Glutamatergic neuron (in vitro differentiated cells): ENCODE measurements at regions not wholly inside any gene's neighbourhood (a gene's known extent, or its start where the extent isn't known, plus 50 kb on each side); places are given as distances from the start of the nearest gene placed in this dataset.
"Not testable (repeated sequence)": the region's sequence is repeated elsewhere in the genome, so short reads cannot be mapped to it uniquely, and the experiment has no call there.

ENCODE experiments used
- DNase-seq: peaks from one replicate; pipeline ENCODE4 v3.0.0; 2022
- H3K27ac Mint-ChIP-seq: one replicate; pipeline ENCODE4 v1.8.0; 2020; ENCODE audit warnings: mild to moderate bottlenecking, mixed read lengths, inconsistent platforms; ENCODE audit not compliant: unreplicated experiment
- H3K27me3 Mint-ChIP-seq: one replicate; pipeline ENCODE4 v1.8.0; 2020; ENCODE audit warnings: mild to moderate bottlenecking, moderate library complexity, mixed read lengths, inconsistent platforms; ENCODE audit not compliant: unreplicated experiment
- H3K36me3 Mint-ChIP-seq: one replicate; pipeline ENCODE4 v1.8.0; 2020; ENCODE audit warnings: mild to moderate bottlenecking, mixed read lengths, inconsistent platforms; ENCODE audit not compliant: unreplicated experiment
- H3K4me1 Mint-ChIP-seq: one replicate; pipeline ENCODE4 v1.8.0; 2020; ENCODE audit warnings: mild to moderate bottlenecking, low read depth, mixed read lengths, inconsistent platforms; ENCODE audit not compliant: unreplicated experiment
- H3K4me3 Mint-ChIP-seq: one replicate; pipeline ENCODE4 v1.8.0; 2020; ENCODE audit warnings: mild to moderate bottlenecking, mixed read lengths, inconsistent platforms; ENCODE audit not compliant: unreplicated experiment
- H3K9me3 Mint-ChIP-seq: one replicate; pipeline ENCODE4 v1.8.0; 2020; ENCODE audit warnings: mild to moderate bottlenecking, moderate library complexity, mixed read lengths, inconsistent platforms; ENCODE audit not compliant: unreplicated experiment
- TF ChIP-seq, protein P1 (sequence below): fragments of 200-600 bp; sonication (generic); IDR thresholded peaks from one replicate; pipeline ENCODE4 v1.5.0; 2021; ENCODE audit not compliant: partially characterized antibody, unreplicated experiment

DNA sequence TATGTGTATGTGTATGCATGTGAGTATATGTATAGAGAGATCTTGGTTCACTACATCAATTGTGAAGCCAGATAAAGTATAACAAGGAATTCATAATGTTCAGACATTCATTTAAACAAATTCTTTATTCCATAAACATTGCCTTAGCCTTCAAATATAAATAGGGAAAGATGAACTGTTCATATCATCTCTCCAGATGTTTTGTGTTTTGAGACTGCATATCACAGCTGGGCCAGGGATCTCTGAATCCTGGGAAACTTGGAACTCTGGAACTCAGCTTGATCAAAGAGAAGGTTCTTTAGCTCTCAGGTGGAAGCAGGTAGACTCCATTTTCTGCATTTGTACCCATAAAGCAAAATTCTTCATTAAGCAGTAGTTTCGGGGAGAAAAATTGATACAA, 272.6 kb upstream of the ETAA1 start:
- no peaks in the 10 kb centered on the region for H3K36me3 Mint-ChIP-seq
- DNase-seq = no peak

DNA sequence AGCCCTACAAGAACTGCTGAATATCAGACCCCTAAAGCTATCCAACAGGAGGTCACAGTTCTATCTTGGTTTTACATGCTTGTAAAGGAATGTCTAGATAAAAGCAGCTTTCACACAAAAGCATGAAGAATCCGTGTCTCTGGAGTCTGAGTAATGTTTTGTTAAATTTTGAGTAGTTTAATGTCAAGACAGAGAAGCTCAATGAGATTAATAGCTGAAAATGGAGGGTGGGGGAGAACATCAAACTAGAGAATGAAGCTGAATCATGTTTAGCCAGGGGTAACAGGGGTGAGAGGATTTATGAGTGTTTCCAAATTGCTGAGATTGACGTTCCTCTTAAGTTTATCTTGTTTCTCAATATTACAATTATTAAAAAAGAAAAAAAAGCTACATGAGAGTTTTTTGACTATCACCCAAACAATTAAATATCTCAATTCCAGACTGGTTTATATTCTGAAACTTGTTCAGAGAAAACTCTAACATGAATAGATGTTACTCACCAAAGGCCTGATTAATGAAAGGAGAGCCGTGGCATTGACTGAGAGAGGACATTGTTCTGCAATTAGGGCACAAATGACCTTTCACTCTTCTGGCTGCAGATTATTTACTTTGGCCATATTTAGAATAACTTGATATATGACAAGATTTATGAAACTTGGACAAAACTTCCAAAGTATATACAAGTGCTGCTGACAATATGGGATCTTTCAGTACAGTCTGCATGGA, 266.4 kb upstream of the ETAA1 start:
- H3K4me1 Mint-ChIP-seq = no peaks in the 10 kb centered on the region

More for the DNA sequence above, 272.6 kb upstream of the ETAA1 start:
- no peak overlapping the region for H3K4me3 Mint-ChIP-seq
- no peak overlapping the region for H3K27ac Mint-ChIP-seq
- H3K9me3 Mint-ChIP-seq = no peaks in the 10 kb centered on the region
- H3K27me3 Mint-ChIP-seq = no peaks in the 10 kb centered on the region
- H3K4me1 Mint-ChIP-seq = no peaks in the 10 kb centered on the region
- TF ChIP-seq, protein P1, sequence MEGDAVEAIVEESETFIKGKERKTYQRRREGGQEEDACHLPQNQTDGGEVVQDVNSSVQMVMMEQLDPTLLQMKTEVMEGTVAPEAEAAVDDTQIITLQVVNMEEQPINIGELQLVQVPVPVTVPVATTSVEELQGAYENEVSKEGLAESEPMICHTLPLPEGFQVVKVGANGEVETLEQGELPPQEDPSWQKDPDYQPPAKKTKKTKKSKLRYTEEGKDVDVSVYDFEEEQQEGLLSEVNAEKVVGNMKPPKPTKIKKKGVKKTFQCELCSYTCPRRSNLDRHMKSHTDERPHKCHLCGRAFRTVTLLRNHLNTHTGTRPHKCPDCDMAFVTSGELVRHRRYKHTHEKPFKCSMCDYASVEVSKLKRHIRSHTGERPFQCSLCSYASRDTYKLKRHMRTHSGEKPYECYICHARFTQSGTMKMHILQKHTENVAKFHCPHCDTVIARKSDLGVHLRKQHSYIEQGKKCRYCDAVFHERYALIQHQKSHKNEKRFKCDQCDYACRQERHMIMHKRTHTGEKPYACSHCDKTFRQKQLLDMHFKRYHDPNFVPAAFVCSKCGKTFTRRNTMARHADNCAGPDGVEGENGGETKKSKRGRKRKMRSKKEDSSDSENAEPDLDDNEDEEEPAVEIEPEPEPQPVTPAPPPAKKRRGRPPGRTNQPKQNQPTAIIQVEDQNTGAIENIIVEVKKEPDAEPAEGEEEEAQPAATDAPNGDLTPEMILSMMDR = no peak

DNA sequence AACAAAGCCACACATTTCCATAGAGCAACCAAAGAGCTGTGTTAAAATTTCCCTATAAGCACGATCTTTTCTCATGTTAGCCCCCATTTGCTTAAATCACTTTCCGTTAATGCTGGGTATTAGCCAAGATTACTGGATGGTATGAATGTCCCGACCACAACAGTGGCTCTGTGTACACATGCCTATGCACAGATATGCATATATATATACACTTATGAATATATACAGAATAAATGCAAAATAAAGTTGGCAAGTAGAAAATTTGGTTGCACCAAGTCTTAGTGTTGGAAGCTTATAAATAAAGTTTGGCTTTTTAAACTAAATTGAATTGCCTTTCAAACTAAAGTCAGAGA, 265.9 kb upstream of the ETAA1 start:
- no peaks in the 10 kb centered on the region for H3K4me1 Mint-ChIP-seq
- TF ChIP-seq, protein P1 = no peak
- H3K36me3 Mint-ChIP-seq = no peaks in the 10 kb centered on the region
- H3K9me3 Mint-ChIP-seq = no peaks in the 10 kb centered on the region
- no peak overlapping the region for H3K27ac Mint-ChIP-seq
- no peak overlapping the region for H3K4me3 Mint-ChIP-seq
- no peaks in the 10 kb centered on the region for H3K27me3 Mint-ChIP-seq
- DNase-seq = no peak

More for the DNA sequence above, 266.4 kb upstream of the ETAA1 start:
- Mint-ChIP-seq H3K36me3 (no peaks in the 10 kb centered on the region), H3K27ac (no peak overlapping the region), H3K4me3 (no peak overlapping the region), H3K27me3 (no peaks in the 10 kb centered on the region), H3K9me3 (no peaks in the 10 kb centered on the region)
- DNase-seq = no peak
- TF ChIP-seq, protein P1 = no peak

DNA sequence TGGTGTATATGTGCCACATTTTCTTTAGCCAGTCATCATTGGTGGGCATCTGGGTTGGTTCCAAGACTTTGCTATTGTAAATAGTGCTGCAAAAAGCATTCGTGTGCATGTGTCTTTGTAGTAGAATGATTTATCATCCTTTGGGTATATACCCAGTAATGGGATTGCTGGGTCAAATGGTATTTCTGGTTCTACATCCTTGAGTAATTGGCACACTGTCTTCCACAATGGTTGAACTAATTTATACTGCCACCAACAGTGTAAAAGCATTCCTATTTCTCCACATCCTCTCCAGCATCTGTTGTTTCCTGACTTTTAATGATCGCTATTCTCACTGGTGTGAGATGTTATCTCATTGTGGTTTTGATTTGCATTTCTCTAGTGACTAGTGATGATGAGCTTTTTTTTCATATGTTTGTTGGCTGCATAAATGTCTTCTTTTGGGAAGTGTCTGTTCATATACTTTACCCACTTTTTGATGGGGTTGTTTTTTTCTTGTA, 264.6 kb upstream of the ETAA1 start:
- not testable (repeated sequence) for H3K9me3 Mint-ChIP-seq, H3K4me1 Mint-ChIP-seq, DNase-seq, H3K4me3 Mint-ChIP-seq, H3K36me3 Mint-ChIP-seq, H3K27me3 Mint-ChIP-seq, H3K27ac Mint-ChIP-seq

DNA sequence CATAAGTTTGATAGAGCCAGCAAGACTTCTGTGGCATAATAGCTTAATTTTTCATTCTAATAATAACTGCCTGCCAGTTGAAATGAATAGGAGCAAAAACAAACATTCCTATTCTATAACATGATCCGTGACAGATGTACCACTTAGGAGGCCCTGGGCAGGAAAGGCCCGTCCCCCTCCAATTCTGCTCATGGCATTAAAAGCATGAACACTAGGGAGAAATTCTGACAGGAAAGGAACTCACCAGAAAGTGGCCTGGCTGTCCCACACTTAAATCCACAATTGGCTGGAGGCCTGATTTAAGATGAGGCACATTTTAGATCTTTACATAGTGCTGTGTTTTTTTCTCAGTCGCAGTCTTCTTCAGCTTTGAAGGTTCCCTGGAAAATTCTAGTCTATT, 261.9 kb upstream of the ETAA1 start:
- Mint-ChIP-seq H3K4me1 (no peaks in the 10 kb centered on the region), H3K4me3 (no peak overlapping the region), H3K27ac (no peak overlapping the region), H3K36me3 (no peaks in the 10 kb centered on the region), H3K9me3 (no peaks in the 10 kb centered on the region), H3K27me3 (no peaks in the 10 kb centered on the region)
- DNase-seq = no peak
- TF ChIP-seq, protein P1 = no peak
